H1 (cell line): ENCODE measurements at regions not wholly inside any gene's neighbourhood (a gene's known extent, or its start where the extent isn't known, plus 50 kb on each side); places are given as distances from the start of the nearest gene placed in this dataset.

Experiments
- CTCF ChIP-seq, 3 experiments: IDR thresholded peaks; 1 replicate in 2 of 3; 2 replicates in 1 of 3; pipeline versions ENCODE4 v1.5.1 to v1.6.1; 2011; ENCODE audit warnings: low read length in 3 of 3, mild to moderate bottlenecking in 3 of 3, inconsistent platforms in 2 of 3, low read depth in 1 of 3, moderate library complexity in 1 of 3; ENCODE audit not compliant: insufficient read depth in 1 of 3; ENCODE audit errors: control extremely low read depth in 1 of 3
- EZH2 ChIP-seq: fragments of 200-600 bp; sonication (generic); IDR thresholded peaks from 2 replicates; pipeline ENCODE4 v1.7.1; 2012; ENCODE audit warnings: low read depth, mild to moderate bottlenecking, moderate library complexity, low read length, inconsistent platforms; ENCODE audit not compliant: severe bottlenecking
- JUN ChIP-seq: IDR thresholded peaks from 2 replicates; pipeline ENCODE4 v1.6.1; 2011; ENCODE audit warnings: low read depth, mild to moderate bottlenecking, improper control_type of control experiment, low read length
- RAD21 ChIP-seq, 2 experiments: IDR thresholded peaks in 1 of 2; conservative IDR thresholded peaks in 1 of 2; 2 replicates each; pipeline ENCODE4 v1.6.1; 2011; ENCODE audit warnings: low read depth in 2 of 2, low read length in 2 of 2, improper control_type of control experiment in 1 of 2, inconsistent platforms in 1 of 2, mild to moderate bottlenecking in 1 of 2, moderate library complexity in 1 of 2
- TBP ChIP-seq: IDR thresholded peaks from 2 replicates; pipeline ENCODE4 v1.6.1; 2011; ENCODE audit warnings: low read depth, low read length, improper control_type of control experiment
- TF ChIP-seq, protein P1 (sequence below): IDR thresholded peaks from 2 replicates; pipeline ENCODE4 v1.6.1; 2011; ENCODE audit warnings: low read length, improper control_type of control experiment

DNA sequence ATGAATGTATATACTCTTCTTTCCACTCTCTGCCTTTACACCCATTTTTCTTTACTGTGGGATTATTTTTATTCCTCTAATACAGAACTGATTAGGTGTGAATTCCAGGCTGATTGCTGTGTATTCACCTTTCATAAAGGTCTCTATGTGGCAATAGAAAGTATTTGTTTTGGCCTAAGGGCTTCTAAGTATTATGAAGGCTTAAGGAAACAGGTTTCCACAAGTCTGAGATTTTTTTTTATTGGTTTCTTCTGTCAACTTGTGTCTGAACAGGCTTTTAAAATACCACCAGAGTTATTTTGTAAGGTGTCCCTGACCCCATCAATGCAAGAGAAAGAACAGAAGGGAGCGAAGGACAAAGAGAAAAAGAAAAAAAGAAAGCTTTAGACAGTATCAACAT is 1102.0 kb upstream of the SPRY2 start (continued):
- no peak for TF ChIP-seq JUN
- no peak for TF ChIP-seq EZH2
- TF ChIP-seq, protein P1, sequence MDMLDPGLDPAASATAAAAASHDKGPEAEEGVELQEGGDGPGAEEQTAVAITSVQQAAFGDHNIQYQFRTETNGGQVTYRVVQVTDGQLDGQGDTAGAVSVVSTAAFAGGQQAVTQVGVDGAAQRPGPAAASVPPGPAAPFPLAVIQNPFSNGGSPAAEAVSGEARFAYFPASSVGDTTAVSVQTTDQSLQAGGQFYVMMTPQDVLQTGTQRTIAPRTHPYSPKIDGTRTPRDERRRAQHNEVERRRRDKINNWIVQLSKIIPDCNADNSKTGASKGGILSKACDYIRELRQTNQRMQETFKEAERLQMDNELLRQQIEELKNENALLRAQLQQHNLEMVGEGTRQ, result no peak
- no peak for TF ChIP-seq CTCF (IDR thresholded peaks at IDR 0.05; ENCODE audit: control extremely low read depth in 1 of 3, insufficient read depth in 1 of 3, low read depth in 1 of 3, low read length in 3 of 3)
- no peak for TF ChIP-seq TBP
- TF ChIP-seq RAD21 (IDR thresholded peaks at IDR 0.05 in 1 of 2, conservative IDR thresholded peaks at IDR 0.05 in 1 of 2; ENCODE audit: low read depth in 2 of 2, low read length in 2 of 2), result no peak
- TF ChIP-seq, all 59 proteins: peak for 0
